SK-N-SH treated with all-trans-retinoic acid at 6 μM for 48 hours (cell line): ENCODE measurements at regions not wholly inside any gene's neighbourhood (a gene's known extent, or its start where the extent isn't known, plus 50 kb on each side); places are given as distances from the start of the nearest gene placed in this dataset.
"Not testable (repeated sequence)": the region's sequence is repeated elsewhere in the genome, so short reads cannot be mapped to it uniquely, and the experiment has no call there.

Source experiments
- ATAC-seq: fragments of 200-7000 bp; cut with Tn5 transposase; 3 replicates; pipeline ENCODE4 v1.9.1; 2020; ENCODE audit warnings: mild to moderate bottlenecking, moderate library complexity
- ARNTL ChIP-seq: fragments of 450-650 bp; formaldehyde crosslinking; IDR thresholded peaks from 2 replicates; pipeline ENCODE4 v1.5.0; 2020; ENCODE audit warnings: low read depth, mild to moderate bottlenecking, moderate library complexity, borderline replicate concordance
- BACH2 ChIP-seq: fragments of 250-450 bp; sonication (Bioruptor Pico); IDR thresholded peaks from 2 replicates; pipeline ENCODE4 v1.9.0; 2021; ENCODE audit warnings: mild to moderate bottlenecking, borderline replicate concordance
- CSDC2 ChIP-seq: fragments of 250-450 bp; sonication (Bioruptor Pico); IDR thresholded peaks from 2 replicates; pipeline ENCODE4 v1.5.0; 2020; ENCODE audit warnings: mild to moderate bottlenecking, moderate library complexity
- ISL1 ChIP-seq: fragments of 250-450 bp; sonication (Bioruptor Pico); IDR thresholded peaks from 2 replicates; pipeline ENCODE4 v2.1.2; 2022; ENCODE audit warnings: mild to moderate bottlenecking, moderate library complexity
- OSR1 ChIP-seq: fragments of 250-450 bp; sonication (Bioruptor Pico); IDR thresholded peaks from 2 replicates; pipeline ENCODE4 v1.8.0; 2022; ENCODE audit warnings: moderate library complexity, mild to moderate bottlenecking, inconsistent platforms
- PATZ1 ChIP-seq: fragments of 250-450 bp; sonication (Bioruptor Pico); IDR thresholded peaks from 2 replicates; pipeline ENCODE4 v1.8.0; 2020; ENCODE audit warnings: mild to moderate bottlenecking, moderate library complexity, borderline replicate concordance
- PPARA ChIP-seq: fragments of 250-450 bp; sonication (Bioruptor Pico); IDR thresholded peaks from 2 replicates; pipeline ENCODE4 v1.5.0; 2020; ENCODE audit warnings: mild to moderate bottlenecking, borderline replicate concordance
- RARB ChIP-seq: fragments of 250-450 bp; sonication (Bioruptor Pico); IDR thresholded peaks from 2 replicates; pipeline ENCODE4 v1.8.0; 2021; ENCODE audit warnings: mild to moderate bottlenecking, moderate library complexity
- SNAI2 ChIP-seq: fragments of 250-450 bp; sonication (Bioruptor Pico); IDR thresholded peaks from 2 replicates; pipeline ENCODE4 v1.5.0; 2020; ENCODE audit warnings: mild to moderate bottlenecking, moderate library complexity
- TCF4 ChIP-seq: fragments of 250-450 bp; sonication (Bioruptor Pico); IDR thresholded peaks from 2 replicates; pipeline ENCODE4 v1.8.0; 2021; ENCODE audit warnings: mild to moderate bottlenecking, moderate library complexity, borderline replicate concordance
- TOX ChIP-seq: fragments of 250-450 bp; sonication (Bioruptor Pico); IDR thresholded peaks from 2 replicates; pipeline ENCODE4 v1.8.0; 2021; ENCODE audit warnings: mild to moderate bottlenecking, moderate library complexity, borderline replicate concordance
- TSHZ2 ChIP-seq: fragments of 250-450 bp; sonication (Bioruptor Pico); IDR thresholded peaks from 2 replicates; pipeline ENCODE4 v1.5.0; 2020; ENCODE audit warnings: mild to moderate bottlenecking, moderate library complexity
- ZC3H10 ChIP-seq: fragments of 250-450 bp; sonication (Bioruptor Pico); IDR thresholded peaks from 2 replicates; pipeline ENCODE4 v1.5.1; 2021; ENCODE audit warnings: mild to moderate bottlenecking, moderate library complexity
- ZFP3 ChIP-seq: fragments of 250-450 bp; sonication (Bioruptor Pico); IDR thresholded peaks from 2 replicates; pipeline ENCODE4 v1.5.0; 2020; ENCODE audit warnings: mild to moderate bottlenecking, moderate library complexity
- ZFP30 ChIP-seq: fragments of 450-650 bp; formaldehyde crosslinking; IDR thresholded peaks from 2 replicates; pipeline ENCODE4 v1.5.0; 2022; ENCODE audit warnings: mild to moderate bottlenecking, moderate library complexity
- ZNF565 ChIP-seq: fragments of 450-650 bp; formaldehyde crosslinking; conservative IDR thresholded peaks from 2 replicates; pipeline ENCODE4 v1.5.0; 2020; ENCODE audit warnings: low read depth, mild to moderate bottlenecking, moderate library complexity
- ZNF70 ChIP-seq: fragments of 450-650 bp; formaldehyde crosslinking; IDR thresholded peaks from 2 replicates; pipeline ENCODE4 v1.5.0; 2020; ENCODE audit warnings: mild to moderate bottlenecking, moderate library complexity
- ZNF8 ChIP-seq: fragments of 450-650 bp; formaldehyde crosslinking; IDR thresholded peaks from 2 replicates; pipeline ENCODE4 v1.5.0; 2020; ENCODE audit warnings: mild to moderate bottlenecking, moderate library complexity
- TF ChIP-seq, protein P1 (sequence below): fragments of 250-450 bp; sonication (Bioruptor Pico); IDR thresholded peaks from 2 replicates; pipeline ENCODE4 v1.8.0; 2021; ENCODE audit warnings: low read depth, mild to moderate bottlenecking, moderate library complexity, borderline replicate concordance

- TF ChIP-seq ZNF565 (CRISPR knock-in tag) (no peak), ARNTL (CRISPR knock-in tag) (no peak), TOX (no peak), TCF4 (no peak), SNAI2 (CRISPR knock-in tag) (no peak), PPARA (CRISPR knock-in tag) (no peak), BACH2 (CRISPR knock-in tag) (no peak), PATZ1 (CRISPR knock-in tag) (no peak), ISL1 (CRISPR knock-in tag) (no peak)
- TF ChIP-seq, protein P1, sequence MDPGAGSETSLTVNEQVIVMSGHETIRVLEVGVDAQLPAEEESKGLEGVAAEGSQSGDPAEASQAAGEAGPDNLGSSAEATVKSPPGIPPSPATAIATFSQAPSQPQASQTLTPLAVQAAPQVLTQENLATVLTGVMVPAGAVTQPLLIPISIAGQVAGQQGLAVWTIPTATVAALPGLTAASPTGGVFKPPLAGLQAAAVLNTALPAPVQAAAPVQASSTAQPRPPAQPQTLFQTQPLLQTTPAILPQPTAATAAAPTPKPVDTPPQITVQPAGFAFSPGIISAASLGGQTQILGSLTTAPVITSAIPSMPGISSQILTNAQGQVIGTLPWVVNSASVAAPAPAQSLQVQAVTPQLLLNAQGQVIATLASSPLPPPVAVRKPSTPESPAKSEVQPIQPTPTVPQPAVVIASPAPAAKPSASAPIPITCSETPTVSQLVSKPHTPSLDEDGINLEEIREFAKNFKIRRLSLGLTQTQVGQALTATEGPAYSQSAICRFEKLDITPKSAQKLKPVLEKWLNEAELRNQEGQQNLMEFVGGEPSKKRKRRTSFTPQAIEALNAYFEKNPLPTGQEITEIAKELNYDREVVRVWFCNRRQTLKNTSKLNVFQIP: no peak
- no peak for ATAC-seq
These were observed 145.9 kb downstream of the ALX1 start for GRCh38 chr12:85425926-85426325.

DNA sequence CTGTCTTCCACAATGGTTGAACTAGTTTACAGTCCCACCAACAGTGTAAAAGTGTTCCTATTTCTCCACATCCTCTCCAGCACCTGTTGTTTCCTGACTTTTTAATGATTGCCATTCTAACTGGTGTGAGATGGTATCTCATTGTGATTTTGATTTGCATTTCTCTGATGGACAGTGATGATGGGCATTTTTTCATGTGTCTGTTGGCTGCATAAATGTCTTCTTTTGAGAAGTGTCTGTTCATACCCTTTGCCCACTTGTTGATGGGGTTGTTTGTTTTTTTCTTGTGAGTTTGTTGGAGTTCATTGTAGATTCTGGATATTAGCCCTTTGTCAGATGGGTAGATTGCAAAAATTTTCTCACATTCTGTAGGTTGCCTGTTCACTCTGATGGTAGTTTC lies 153.1 kb downstream of the ALX1 start:
- not testable (repeated sequence) for ATAC-seq

DNA sequence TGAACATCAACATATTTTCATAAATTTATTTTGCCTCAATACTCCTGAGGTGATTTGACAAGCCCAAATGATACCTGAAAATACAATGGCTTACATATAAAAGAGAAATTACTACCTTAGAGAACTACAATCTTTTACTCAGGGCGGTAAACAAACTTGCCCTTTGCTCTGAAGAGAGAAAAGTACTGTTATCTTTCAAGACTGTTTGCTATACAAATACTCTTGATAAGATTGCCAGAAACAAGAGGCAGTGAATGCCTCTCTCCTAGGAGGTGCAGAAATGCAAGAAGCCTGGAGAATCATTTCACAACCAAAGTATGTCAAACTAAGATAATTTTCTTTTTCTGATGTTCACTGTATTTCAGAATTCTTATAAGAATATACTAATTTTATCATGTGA lies 160.3 kb downstream of the ALX1 start:
- ATAC-seq: no peak
- TF ChIP-seq ZFP30 (CRISPR knock-in tag): no peak
- TF ChIP-seq PATZ1 (CRISPR knock-in tag): no peak
- no peak for TF ChIP-seq ZNF565 (CRISPR knock-in tag)
- TF ChIP-seq TSHZ2 (CRISPR knock-in tag): no peak
- TF ChIP-seq ZC3H10: no peak
- no peak for TF ChIP-seq CSDC2 (CRISPR knock-in tag)
- no peak for TF ChIP-seq ZNF8
- TF ChIP-seq OSR1: no peak

GRCh38 chr12:85441025-85441424 lies 161.0 kb downstream of the ALX1 start:
- no peak for TF ChIP-seq TSHZ2 (CRISPR knock-in tag)
- TF ChIP-seq SNAI2 (CRISPR knock-in tag): no peak
- no peak for TF ChIP-seq ISL1 (CRISPR knock-in tag)
- no peak for TF ChIP-seq PATZ1 (CRISPR knock-in tag)
- no peak for TF ChIP-seq ZC3H10
- no peak for TF ChIP-seq ZNF70 (CRISPR knock-in tag)
- TF ChIP-seq TOX: no peak
- TF ChIP-seq, protein P1: no peak
- no peak for TF ChIP-seq RARB (CRISPR knock-in tag)
- no peak for TF ChIP-seq CSDC2 (CRISPR knock-in tag)
- TF ChIP-seq ZFP3: no peak
- no peak for TF ChIP-seq TCF4
- no peak for TF ChIP-seq PPARA (CRISPR knock-in tag)
- ATAC-seq: no peak
